ENCODE measurements at regions not wholly inside any gene's neighbourhood (a gene's known extent, or its start where the extent isn't known, plus 50 kb on each side); places are given as distances from the start of the nearest gene placed in this dataset.

DNA sequence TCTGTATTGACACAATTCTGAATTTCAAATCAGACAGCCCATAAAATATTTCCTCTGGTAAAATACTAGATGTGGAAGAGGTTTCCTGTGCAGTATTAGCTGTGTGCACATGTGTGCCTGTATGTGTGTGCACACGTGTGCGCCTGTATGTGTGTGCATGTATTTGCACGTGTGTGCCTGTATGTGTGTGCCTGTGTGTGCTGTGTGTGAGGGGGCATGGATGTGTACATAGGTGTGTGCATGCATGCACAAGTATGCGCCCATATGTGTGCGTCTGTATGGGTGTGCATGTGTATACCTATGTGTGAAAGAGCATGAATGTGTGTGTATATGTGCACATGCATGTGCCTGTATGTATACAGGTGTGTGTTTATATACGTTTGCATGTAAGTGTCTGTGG, 191.4 kb downstream of the KLF6 start:
- POLR2A ChIA-PET (ENCODE audit: low non-redundant PET), result no interaction called here

DNA sequence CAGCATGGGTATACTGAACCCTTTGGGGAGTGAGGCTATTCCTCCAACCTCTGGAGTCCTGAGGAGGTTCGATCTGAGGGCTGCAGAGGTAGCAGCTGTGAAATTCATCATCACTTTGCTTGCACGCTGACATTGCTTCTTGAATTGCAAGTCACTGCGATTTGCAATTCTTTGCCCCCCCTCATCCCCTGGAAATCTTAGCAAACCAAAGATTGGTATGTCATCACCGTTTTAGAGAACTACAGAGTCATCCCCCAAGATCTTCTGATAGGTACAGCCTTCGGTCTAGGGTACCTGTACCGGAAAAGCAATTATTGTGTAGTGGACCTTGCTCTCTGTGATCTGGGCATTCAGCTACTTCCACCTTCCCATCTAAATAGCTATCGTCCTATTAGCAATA, 192.6 kb downstream of the KLF6 start:
- Histone ChIP-seq H3K4me1 (ENCODE audit: insufficient read depth, low read length, poor library complexity, severe bottlenecking) (no peaks in the 10 kb centered on the region), H3K27me3 (replicated peaks; ENCODE audit: insufficient read depth, low read depth, low read length, poor library complexity) (no peaks in the 10 kb centered on the region), H3K36me3 (ENCODE audit: insufficient read depth, low read length, poor library complexity, severe bottlenecking) (no peaks in the 10 kb centered on the region), H3K9me3 (ENCODE audit: low read depth, low read length, poor library complexity, severe bottlenecking) (no peaks in the 10 kb centered on the region), H3K4me3 (ENCODE audit: low read depth, low read length, poor library complexity, severe bottlenecking) (no peak overlapping the region), H3K27ac (ENCODE audit: low read depth, low read length, poor library complexity, severe bottlenecking) (no peak overlapping the region)
- TF ChIP-seq, protein P1, sequence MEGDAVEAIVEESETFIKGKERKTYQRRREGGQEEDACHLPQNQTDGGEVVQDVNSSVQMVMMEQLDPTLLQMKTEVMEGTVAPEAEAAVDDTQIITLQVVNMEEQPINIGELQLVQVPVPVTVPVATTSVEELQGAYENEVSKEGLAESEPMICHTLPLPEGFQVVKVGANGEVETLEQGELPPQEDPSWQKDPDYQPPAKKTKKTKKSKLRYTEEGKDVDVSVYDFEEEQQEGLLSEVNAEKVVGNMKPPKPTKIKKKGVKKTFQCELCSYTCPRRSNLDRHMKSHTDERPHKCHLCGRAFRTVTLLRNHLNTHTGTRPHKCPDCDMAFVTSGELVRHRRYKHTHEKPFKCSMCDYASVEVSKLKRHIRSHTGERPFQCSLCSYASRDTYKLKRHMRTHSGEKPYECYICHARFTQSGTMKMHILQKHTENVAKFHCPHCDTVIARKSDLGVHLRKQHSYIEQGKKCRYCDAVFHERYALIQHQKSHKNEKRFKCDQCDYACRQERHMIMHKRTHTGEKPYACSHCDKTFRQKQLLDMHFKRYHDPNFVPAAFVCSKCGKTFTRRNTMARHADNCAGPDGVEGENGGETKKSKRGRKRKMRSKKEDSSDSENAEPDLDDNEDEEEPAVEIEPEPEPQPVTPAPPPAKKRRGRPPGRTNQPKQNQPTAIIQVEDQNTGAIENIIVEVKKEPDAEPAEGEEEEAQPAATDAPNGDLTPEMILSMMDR (conservative IDR thresholded peaks at IDR 0.05; ENCODE audit: low read depth, low read length), result no peak
- no peak for TF ChIP-seq EZH2 (IDR thresholded peaks at IDR 0.05; ENCODE audit: borderline replicate concordance, low read depth, low read length, poor library complexity, severe bottlenecking)
- no peak for DNase-seq (ENCODE audit: low spot score)
- POLR2A ChIA-PET (ENCODE audit: low non-redundant PET), result no interaction called here
- CTCF ChIA-PET, result no interaction called here
- BruUV-seq (replicated peaks), result no TSS peak
- intact Hi-C loops (cut with micrococcal nuclease; ENCODE audit: unreplicated experiment), result no loop called here

More for the DNA sequence above, 191.4 kb downstream of the KLF6 start:
- TF ChIP-seq, protein P1 (conservative IDR thresholded peaks at IDR 0.05; ENCODE audit: low read depth, low read length), result no peak
- no peak for TF ChIP-seq EZH2 (IDR thresholded peaks at IDR 0.05; ENCODE audit: borderline replicate concordance, low read depth, low read length, poor library complexity, severe bottlenecking)
- H3K4me1 ChIP-seq (ENCODE audit: insufficient read depth, low read length, poor library complexity, severe bottlenecking), result no peaks in the 10 kb centered on the region
- H3K27ac ChIP-seq (ENCODE audit: low read depth, low read length, poor library complexity, severe bottlenecking), result no peak overlapping the region
- BruUV-seq (replicated peaks), result no TSS peak
- H3K9me3 ChIP-seq (ENCODE audit: low read depth, low read length, poor library complexity, severe bottlenecking), result no peaks in the 10 kb centered on the region
- no peaks in the 10 kb centered on the region for H3K27me3 ChIP-seq (replicated peaks; ENCODE audit: insufficient read depth, low read depth, low read length, poor library complexity)
- H3K4me3 ChIP-seq (ENCODE audit: low read depth, low read length, poor library complexity, severe bottlenecking), result no peak overlapping the region
- CTCF ChIA-PET, result no interaction called here
- H3K36me3 ChIP-seq (ENCODE audit: insufficient read depth, low read length, poor library complexity, severe bottlenecking), result no peaks in the 10 kb centered on the region
- no peak for DNase-seq (ENCODE audit: low spot score)
- intact Hi-C loops (cut with micrococcal nuclease; ENCODE audit: unreplicated experiment), result no loop called here

DNA sequence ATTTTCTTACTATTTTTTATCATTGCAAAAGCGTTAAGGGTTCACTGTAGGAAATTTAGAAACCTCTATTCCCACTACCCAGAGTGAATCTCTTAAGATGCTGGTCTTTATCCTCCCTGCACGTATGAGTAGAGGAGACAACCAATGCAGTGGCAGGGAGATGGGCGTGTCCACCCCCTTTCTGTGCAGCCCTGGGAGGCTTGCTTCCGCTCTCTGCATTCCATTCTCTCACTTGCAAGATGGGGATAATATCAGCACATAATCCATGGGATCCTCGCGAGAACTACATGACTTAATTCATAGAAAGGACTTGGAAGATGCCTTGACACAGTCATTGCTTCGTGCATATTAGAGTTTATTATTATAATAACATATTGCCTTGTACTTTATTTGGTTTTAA, 196.2 kb downstream of the KLF6 start:
- Histone ChIP-seq H3K4me3 (ENCODE audit: low read depth, low read length, poor library complexity, severe bottlenecking) (no peak overlapping the region), H3K27ac (ENCODE audit: low read depth, low read length, poor library complexity, severe bottlenecking) (no peak overlapping the region), H3K9me3 (ENCODE audit: low read depth, low read length, poor library complexity, severe bottlenecking) (no peaks in the 10 kb centered on the region), H3K4me1 (ENCODE audit: insufficient read depth, low read length, poor library complexity, severe bottlenecking) (no peaks in the 10 kb centered on the region), H3K36me3 (ENCODE audit: insufficient read depth, low read length, poor library complexity, severe bottlenecking) (no peaks in the 10 kb centered on the region), H3K27me3 (replicated peaks; ENCODE audit: insufficient read depth, low read depth, low read length, poor library complexity) (no peaks in the 10 kb centered on the region)
- no TSS peak for BruUV-seq (replicated peaks)
- no peak for TF ChIP-seq EZH2 (IDR thresholded peaks at IDR 0.05; ENCODE audit: borderline replicate concordance, low read depth, low read length, poor library complexity, severe bottlenecking)
- TF ChIP-seq, protein P1 (conservative IDR thresholded peaks at IDR 0.05; ENCODE audit: low read depth, low read length), result no peak
- intact Hi-C loops (cut with micrococcal nuclease; ENCODE audit: unreplicated experiment), result no loop called here
- CTCF ChIA-PET, result no interaction called here
- POLR2A ChIA-PET (ENCODE audit: low non-redundant PET), result no interaction called here
- peak; percentile 64 for DNase-seq (ENCODE audit: low spot score)

All from A673 (cell line).